HG02610 (cell line): ENCODE measurements at regions not wholly inside any gene's neighbourhood (a gene's known extent, or its start where the extent isn't known, plus 50 kb on each side); places are given as distances from the start of the nearest gene placed in this dataset.
"Not testable (repeated sequence)": the region's sequence is repeated elsewhere in the genome, so short reads cannot be mapped to it uniquely, and the experiment has no call there.

Experiments used
- ATAC-seq: cut with Tn5 transposase; IDR thresholded peaks from one replicate; pipeline ENCODE4 v1.9.1; 2021; ENCODE audit warnings: mild to moderate bottlenecking, moderate library complexity; ENCODE audit not compliant: unreplicated experiment

DNA sequence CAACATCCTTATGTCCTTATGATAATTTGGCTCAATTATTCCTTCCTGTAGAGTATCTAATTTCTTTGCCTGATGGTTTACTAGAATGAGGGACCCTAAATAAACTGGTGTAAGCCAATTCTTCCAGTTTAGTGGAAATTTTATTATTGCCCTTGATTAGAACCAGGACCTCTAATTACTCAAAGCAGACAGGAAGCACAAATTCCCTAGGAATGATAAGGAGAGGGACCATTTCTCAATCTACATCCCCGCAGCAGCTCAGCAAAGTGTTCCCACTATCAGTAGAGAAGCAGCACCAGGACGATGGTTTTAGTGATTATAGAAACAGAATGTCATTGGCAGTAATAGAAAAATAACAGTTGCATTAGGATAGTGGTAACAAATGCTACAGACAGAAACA, 97.1 kb downstream of the PLPPR4 start:
- no peak for ATAC-seq

DNA sequence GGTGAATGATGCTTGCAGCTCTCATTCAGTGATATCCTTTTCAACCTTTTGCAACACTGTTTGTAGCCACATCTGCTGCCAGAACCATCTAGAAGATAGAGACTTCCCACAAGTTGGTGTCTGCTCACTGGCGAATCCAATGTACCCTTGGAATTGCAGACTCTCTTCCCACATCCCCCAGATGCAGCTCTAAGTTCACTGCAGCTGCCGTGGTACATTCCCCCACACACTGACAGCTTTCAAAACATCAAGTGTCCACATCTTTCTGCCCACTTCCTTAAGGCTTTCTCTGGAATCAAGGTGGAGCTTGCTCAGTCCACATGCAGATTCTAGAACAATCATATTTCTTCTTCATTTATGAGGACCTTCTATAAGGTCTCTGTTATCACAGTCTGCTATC, 99.2 kb downstream of the PLPPR4 start:
- no peak for ATAC-seq

DNA sequence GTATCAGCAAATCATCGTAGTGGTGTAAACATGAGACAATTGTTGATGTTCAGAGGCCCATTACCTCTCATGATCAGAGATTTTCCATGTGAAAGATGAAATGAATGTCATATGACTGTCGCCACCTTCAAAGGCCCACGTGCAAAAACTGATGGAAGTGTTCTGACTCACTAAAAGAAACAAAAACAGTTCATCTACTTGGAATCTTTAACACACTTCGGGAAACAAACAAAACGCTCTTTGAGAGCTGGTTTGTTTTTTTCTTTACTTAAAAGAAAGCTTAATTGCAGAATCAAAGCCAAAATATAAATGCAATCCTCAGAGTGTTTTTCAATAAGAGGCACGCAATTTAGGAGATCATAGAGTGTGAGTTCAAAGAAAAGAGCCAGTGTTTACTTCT, 100.8 kb downstream of the PLPPR4 start:
- no peak for ATAC-seq

- ATAC-seq, result no peak
Observed at GRCh38 chr1:99365545-99365944, 101.3 kb downstream of the PLPPR4 start.

DNA sequence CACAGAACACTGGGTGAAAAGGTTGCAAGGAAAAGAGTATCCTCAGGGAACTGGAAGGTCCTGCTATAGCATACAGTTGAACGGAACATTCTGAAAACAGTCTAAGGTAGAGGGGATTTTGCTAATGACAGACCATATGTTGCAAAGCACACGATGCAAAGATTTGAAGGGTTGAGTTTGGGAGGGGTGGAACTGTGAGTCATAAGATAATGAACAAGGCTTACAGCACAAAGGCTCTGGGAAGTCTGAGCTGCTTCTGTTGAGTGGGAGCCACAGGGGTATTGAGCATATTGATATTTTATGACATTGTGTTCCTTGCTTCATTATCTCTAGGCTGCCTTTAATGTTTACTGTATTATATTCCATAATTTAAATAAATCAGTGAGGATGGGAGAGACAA, 104.9 kb downstream of the PLPPR4 start:
- ATAC-seq, result no peak

DNA sequence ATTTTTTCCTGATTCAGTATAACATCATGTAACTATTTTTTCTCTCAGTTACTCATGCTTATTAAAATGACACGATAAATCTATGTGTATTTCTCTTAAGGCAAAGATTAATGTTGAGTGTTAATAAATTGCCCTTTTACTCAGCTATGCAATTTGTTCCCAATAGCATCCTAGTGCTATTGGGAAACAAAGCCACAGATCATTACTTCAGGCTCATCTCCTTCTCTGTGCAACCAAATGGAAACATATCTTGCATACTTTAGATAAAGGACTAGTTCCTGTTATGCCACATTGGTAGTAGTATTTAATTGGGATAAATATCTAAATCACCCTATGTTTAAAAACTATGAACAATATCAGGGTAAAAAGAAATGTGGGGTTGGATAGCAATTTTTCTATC, 106.2 kb downstream of the PLPPR4 start:
- no peak for ATAC-seq

DNA sequence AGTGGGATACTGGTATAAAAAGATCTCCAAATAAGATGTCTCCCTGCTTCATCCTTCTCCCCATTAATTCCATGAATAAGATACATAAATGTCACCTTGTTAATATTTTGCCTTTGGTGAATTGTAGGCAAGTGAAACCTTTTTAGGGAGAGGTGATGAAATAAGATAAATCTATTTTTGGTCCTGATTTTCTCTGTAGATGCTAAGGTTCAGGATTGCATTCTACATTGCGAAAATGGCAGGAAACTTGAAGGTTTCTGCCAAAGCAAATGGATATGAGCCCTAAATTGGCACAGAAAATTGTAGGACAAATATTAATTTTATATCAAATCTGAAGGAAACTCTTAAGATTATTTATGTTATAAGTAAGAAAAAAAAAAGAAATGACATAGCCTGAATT, 107.1 kb downstream of the PLPPR4 start:
- ATAC-seq, result no peak

- ATAC-seq, result no peak
Observed at GRCh38 chr1:99374109-99374508, 109.8 kb downstream of the PLPPR4 start.

DNA sequence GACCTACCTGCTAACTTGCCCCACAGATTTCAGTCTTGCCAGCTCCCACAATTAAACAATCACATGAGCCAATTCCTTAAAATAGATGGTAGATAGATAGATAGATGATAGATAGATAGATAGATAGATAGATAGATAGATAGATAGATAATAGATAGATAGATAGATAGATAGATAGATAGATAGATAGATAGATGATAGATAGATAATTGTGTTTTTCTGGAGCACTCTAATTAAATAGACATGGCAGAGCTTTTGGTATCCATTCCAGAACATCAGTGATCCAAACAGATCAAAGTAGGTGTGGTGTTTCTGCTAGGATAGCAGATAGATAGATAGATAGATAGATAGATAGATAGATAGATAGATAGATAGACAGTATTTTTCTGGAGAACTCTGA, 110.4 kb downstream of the PLPPR4 start:
- ATAC-seq, result not testable (repeated sequence)

DNA sequence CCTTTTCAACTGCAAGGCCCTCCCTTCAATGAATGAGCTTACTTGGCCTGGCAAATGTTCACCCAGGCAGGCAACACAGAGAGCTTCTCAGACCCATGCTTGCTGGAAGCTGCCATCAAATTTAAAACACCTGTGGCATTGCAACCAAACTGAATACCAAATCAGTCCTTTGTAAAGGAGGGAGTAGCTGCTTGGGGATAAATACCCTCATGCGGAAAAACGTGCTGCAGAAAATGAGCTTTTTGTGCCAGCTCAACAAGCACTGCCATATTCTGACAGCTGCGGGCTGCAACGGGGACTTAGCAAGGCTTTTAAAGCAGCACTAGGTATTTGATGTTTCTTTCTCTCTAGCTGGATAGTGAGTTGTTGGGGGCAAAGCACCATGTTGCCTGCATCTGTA, 119.7 kb downstream of the PLPPR4 start:
- ATAC-seq, result no peak

- ATAC-seq, result no peak
Observed at GRCh38 chr1:99385852-99386251, 121.6 kb downstream of the PLPPR4 start.

GRCh38 chr1:99396389-99396788, 132.1 kb downstream of the PLPPR4 start:
- ATAC-seq, result no peak

DNA sequence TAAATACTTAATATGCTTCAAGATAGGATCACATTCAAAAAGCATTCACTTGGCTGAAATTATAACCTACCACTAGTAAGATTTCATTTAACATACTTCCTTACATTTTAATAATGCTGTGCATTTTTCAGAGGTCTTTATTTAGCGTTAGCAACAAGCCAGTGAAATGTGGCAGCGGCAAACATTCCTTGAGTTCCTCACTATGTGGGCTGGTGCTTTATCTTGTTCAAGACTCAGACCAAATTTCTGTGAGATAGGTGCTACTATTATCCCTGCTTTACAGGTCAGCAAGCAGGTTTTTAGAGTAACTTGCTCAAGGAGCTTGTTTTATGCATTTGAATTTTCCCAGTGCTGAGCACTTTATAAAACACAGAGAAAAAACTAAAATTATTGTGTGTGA, 132.7 kb downstream of the PLPPR4 start:
- ATAC-seq, result no peak

GRCh38 chr1:99397863-99398262, 133.6 kb downstream of the PLPPR4 start:
- no peak for ATAC-seq

DNA sequence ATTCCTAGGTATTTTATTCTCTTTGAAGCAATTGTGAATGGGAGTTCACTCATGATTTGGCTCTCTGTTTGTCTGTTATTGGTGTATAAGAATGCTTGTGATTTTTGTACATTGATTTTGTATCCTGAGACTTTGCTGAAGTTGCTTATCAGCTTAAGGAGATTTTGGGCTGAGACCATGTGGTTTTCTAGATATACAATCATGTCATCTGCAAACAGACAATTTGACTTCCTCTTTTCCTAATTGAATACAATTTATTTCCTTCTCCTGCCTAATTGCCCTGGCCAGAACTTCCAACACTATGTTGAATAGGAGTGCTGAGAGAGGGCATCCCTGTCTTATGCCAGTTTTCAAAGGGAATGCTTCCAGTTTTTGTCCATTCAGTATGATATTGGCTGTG, 137.3 kb downstream of the PLPPR4 start:
- ATAC-seq, result not testable (repeated sequence)

GRCh38 chr1:99404399-99404798, 140.1 kb downstream of the PLPPR4 start:
- ATAC-seq, result not testable (repeated sequence)

DNA sequence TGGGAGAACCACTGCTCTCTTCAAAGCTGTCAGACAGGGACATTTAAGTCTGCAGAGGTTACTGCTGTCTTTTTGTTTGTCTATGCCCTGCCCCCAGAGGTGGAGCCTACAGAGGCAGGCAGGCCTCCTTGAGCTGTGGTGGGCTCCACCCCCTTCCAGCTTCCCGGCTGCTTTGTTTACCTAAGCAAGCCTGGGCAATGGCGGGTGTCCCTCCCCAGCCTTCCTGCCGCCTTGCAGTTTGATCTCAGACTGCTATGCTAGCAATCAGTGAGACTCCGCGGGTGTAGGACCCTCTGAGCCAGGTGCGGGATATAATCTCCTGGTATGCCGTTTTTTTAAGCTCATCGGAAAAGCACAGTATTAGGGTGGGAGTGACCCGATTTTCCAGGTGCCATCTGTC, 141.0 kb downstream of the PLPPR4 start:
- not testable (repeated sequence) for ATAC-seq

GRCh38 chr1:99407018-99407417, 142.7 kb downstream of the PLPPR4 start:
- ATAC-seq, result no peak

GRCh38 chr1:99424087-99424486, 159.8 kb downstream of the PLPPR4 start:
- no peak for ATAC-seq

GRCh38 chr1:99429754-99430153, 165.5 kb downstream of the PLPPR4 start:
- ATAC-seq, result no peak

DNA sequence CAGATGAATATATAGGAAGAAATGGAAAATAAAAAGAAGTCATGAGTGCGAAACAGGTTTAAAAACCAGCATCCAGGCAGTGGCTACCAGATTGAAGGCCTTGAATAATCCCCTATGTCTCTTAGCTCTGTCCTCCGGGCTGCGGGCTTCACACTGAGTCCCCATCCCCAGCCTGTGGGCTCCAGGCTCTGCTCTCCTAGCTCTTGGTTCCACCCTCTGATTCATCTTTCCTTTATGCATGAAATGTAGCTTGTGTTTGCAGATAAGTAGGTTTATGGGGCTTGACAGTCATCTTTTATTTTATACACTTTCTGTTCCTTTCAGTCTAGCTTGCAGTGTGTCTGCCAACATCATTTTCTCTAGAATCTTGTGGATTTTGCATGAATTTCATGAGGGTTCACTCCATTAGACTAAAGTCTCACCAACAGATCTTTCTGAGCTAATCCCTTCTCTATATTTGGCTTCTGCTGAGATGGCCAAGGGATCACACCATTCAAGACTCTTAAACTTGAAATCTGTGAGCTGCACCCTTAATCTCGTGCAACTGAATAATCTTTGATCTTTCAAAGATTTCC, 174.5 kb downstream of the PLPPR4 start:
- ATAC-seq, result no peak

GRCh38 chr1:99439433-99440075, 175.3 kb downstream of the PLPPR4 start:
- no peak for ATAC-seq
